ENCODE measurements at regions not wholly inside any gene's neighbourhood (a gene's known extent, or its start where the extent isn't known, plus 50 kb on each side); places are given as distances from the start of the nearest gene placed in this dataset.

DNA sequence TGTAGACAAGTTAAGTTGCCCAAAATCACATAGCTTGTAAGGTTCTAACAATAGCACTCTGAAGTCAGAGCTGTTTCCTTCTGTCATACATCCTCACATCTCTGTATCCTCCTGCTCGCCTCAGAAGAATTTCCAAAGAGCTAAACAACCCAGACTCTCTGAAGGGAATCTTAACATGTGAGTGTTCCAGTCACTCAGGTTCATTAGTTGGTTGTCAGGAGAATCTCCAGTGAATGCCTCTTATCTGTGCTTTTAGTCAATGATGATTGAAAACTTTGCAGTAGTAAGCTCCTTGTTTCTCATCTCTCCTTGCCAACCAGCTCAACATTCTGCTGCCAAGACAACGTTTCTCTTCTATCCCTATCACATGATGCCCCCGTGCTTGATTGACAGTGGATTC is 195.5 kb downstream of the C11orf91 start:
- Mint-ChIP-seq H3K27ac (no peak overlapping the region), H3K4me1 (ENCODE audit: unreplicated experiment) (no peaks in the 10 kb centered on the region), H3K4me3 (no peak overlapping the region), H3K36me3 (no peaks in the 10 kb centered on the region), H3K9me3 (no peaks in the 10 kb centered on the region), H3K27me3 (peaks cover 9% of the 10 kb centered on the region)
- DNase-seq (ENCODE audit: extremely low spot score, unreplicated experiment): no peak
- TF ChIP-seq, protein P1, sequence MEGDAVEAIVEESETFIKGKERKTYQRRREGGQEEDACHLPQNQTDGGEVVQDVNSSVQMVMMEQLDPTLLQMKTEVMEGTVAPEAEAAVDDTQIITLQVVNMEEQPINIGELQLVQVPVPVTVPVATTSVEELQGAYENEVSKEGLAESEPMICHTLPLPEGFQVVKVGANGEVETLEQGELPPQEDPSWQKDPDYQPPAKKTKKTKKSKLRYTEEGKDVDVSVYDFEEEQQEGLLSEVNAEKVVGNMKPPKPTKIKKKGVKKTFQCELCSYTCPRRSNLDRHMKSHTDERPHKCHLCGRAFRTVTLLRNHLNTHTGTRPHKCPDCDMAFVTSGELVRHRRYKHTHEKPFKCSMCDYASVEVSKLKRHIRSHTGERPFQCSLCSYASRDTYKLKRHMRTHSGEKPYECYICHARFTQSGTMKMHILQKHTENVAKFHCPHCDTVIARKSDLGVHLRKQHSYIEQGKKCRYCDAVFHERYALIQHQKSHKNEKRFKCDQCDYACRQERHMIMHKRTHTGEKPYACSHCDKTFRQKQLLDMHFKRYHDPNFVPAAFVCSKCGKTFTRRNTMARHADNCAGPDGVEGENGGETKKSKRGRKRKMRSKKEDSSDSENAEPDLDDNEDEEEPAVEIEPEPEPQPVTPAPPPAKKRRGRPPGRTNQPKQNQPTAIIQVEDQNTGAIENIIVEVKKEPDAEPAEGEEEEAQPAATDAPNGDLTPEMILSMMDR (conservative IDR thresholded peaks at IDR 0.05): no peak

DNA sequence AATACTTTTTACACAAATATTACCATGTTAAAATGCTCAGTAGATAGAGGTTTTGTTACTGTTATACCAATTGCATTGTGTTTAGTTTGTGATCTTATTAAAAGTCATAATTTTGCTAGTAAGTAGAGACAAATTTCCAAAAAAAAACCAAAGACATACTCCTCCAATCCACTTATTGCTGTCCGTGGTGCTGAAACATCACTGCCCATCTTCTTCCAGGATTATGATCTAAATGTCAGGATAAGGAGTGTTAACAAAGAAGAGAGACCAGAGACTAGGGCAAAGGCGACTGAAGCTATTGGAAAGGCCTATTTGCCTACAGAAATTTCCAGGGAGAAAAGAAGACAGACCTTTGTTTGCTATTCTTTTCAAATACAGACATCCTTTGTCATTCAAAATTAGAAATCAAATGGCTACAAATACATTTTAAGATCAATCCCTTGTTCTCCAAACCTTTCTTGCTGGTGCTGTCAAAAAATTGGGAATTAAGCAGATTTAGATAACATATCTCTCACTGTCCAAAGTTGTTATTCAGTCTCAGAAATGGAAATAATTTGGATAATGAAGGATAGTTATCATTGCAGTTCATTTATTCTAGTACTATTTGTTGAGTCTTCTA is 199.7 kb downstream of the C11orf91 start:
- Mint-ChIP-seq H3K4me1 (ENCODE audit: unreplicated experiment) (no peaks in the 10 kb centered on the region), H3K36me3 (no peaks in the 10 kb centered on the region), H3K27me3 (peaks cover 24% of the 10 kb centered on the region), H3K4me3 (no peak overlapping the region), H3K9me3 (no peaks in the 10 kb centered on the region), H3K27ac (no peak overlapping the region)
- no peak for DNase-seq (ENCODE audit: extremely low spot score, unreplicated experiment)
- TF ChIP-seq, protein P1 (conservative IDR thresholded peaks at IDR 0.05): no peak

DNA sequence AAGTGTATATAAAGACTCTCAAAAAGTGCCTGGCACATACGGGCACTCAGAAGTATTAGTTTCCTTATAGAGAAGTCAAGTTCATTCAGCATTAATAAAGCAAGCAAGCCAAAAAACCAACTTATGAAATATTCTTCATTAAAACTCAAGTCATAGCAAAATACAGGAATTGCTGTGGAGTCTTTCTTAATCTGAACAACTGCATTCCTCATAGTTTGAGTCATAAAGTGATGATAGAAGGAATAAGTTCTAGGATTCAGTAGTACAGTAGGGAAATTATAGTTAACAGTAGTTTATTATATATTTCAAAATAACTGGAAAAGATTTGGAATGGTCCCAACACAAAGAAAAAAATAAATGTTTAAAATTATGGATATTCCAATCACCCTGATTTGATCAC is 200.3 kb downstream of the C11orf91 start:
- H3K27ac Mint-ChIP-seq: no peak overlapping the region
- DNase-seq (ENCODE audit: extremely low spot score, unreplicated experiment): no peak
- peaks cover 24% of the 10 kb centered on the region for H3K27me3 Mint-ChIP-seq
- no peak overlapping the region for H3K4me3 Mint-ChIP-seq
- H3K36me3 Mint-ChIP-seq: no peaks in the 10 kb centered on the region
- TF ChIP-seq, protein P1 (conservative IDR thresholded peaks at IDR 0.05): no peak
- H3K4me1 Mint-ChIP-seq (ENCODE audit: unreplicated experiment): no peaks in the 10 kb centered on the region
- H3K9me3 Mint-ChIP-seq: no peaks in the 10 kb centered on the region

DNA sequence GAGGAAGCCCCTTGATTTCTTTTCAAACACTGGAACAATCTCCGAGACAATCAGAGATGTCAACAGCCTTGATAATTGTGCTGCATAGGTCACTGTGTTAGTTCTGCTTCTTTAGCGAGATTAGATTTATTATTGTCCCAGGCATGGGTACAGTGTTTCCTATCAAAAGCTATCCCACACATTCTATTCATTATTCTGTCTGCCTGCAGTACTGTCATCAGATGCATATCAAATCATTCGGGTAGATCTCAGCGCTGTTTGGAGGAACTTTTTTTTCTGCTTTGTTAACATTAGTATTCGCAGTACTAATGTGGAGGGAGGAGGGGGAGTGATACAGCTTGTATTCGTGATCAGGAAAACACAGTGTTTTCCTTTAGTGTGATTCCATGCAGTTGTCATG is 208.0 kb downstream of the C11orf91 start:
- DNase-seq (ENCODE audit: extremely low spot score, unreplicated experiment): no peak
- H3K4me1 Mint-ChIP-seq (ENCODE audit: unreplicated experiment): no peaks in the 10 kb centered on the region
- H3K4me3 Mint-ChIP-seq: no peak overlapping the region
- TF ChIP-seq, protein P1 (conservative IDR thresholded peaks at IDR 0.05): no peak
- no peak overlapping the region for H3K27ac Mint-ChIP-seq
- no peaks in the 10 kb centered on the region for H3K36me3 Mint-ChIP-seq
- no peaks in the 10 kb centered on the region for H3K9me3 Mint-ChIP-seq
- peaks cover 20% of the 10 kb centered on the region for H3K27me3 Mint-ChIP-seq

DNA sequence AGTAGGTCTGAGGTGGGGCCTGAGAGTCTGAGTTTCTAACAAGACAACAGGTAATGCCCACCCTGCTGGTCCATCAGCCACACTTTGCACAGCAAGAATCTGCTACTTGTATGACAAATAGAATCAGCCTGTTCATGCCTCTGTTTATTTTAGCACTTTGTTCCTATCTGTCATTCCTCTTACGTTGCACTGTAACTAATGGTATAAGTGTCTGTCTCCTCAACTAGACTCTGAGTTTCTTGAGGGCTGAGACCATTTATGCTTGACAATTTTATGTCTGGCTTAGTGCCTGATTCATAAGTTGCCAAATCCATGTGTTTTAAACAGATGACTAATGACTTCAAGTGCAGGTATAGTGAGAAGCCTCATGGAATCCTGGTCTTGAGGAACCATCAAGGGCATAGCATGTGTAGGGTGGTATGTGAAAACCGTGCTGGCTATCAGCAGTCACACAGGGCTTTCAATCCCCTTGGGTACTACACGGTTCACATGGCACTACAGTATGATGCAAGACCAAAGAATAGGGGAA is 209.7 kb downstream of the C11orf91 start:
- H3K27me3 Mint-ChIP-seq: peaks cover 13% of the 10 kb centered on the region
- H3K4me3 Mint-ChIP-seq: no peak overlapping the region
- H3K27ac Mint-ChIP-seq: no peak overlapping the region
- H3K4me1 Mint-ChIP-seq (ENCODE audit: unreplicated experiment): no peaks in the 10 kb centered on the region
- no peaks in the 10 kb centered on the region for H3K36me3 Mint-ChIP-seq
- DNase-seq (ENCODE audit: extremely low spot score, unreplicated experiment): no peak
- H3K9me3 Mint-ChIP-seq: no peaks in the 10 kb centered on the region
- TF ChIP-seq, protein P1 (conservative IDR thresholded peaks at IDR 0.05): no peak
